ENCODE measurements at regions not wholly inside any gene's neighbourhood (a gene's known extent, or its start where the extent isn't known, plus 50 kb on each side); places are given as distances from the start of the nearest gene placed in this dataset.
A peak's percentile ranks its signal among the peaks of the same experiment; 100 is the strongest.

- peaks cover 0 to 30% of the 10 kb centered on the region in 2 donors for H3K27me3 ChIP-seq (ENCODE audit: control insufficient read depth in 1 of 2, insufficient read depth in 2 of 2, low read length in 2 of 2)
- H3K4me3 ChIP-seq (ENCODE audit: low read depth in 1 of 2, low read length in 2 of 2) = no peak overlapping the region
- H3K4me1 ChIP-seq (ENCODE audit: insufficient read depth, low read length) = no peaks in the 10 kb centered on the region
Observed at GRCh38 chrX:139198936-139199335, 331.6 kb upstream of the F9 start.

GRCh38 chrX:139196890-139197289 is 333.6 kb upstream of the F9 start:
- Histone ChIP-seq H3K9ac (ENCODE audit: low read length) (no peak overlapping the region), H3K9me3 (ENCODE audit: low read length) (no peaks in the 10 kb centered on the region), H3K4me1 (ENCODE audit: insufficient read depth, low read length) (no peaks in the 10 kb centered on the region), H3K27me3 (ENCODE audit: control insufficient read depth in 1 of 2, insufficient read depth in 2 of 2, low read length in 2 of 2) (peaks cover 0 to 19% of the 10 kb centered on the region in 2 donors), H3K4me3 (ENCODE audit: low read depth in 1 of 2, low read length in 2 of 2) (no peak overlapping the region), H3K27ac (ENCODE audit: low read depth, low read length) (no peak overlapping the region), H3K36me3 (ENCODE audit: insufficient read depth, low read length) (no peaks in the 10 kb centered on the region)

More at GRCh38 chrX:139198936-139199335, 331.6 kb upstream of the F9 start:
- Histone ChIP-seq H3K9ac (ENCODE audit: low read length) (no peak overlapping the region), H3K9me3 (ENCODE audit: low read length) (no peaks in the 10 kb centered on the region), H3K27ac (ENCODE audit: low read depth, low read length) (no peak overlapping the region), H3K36me3 (ENCODE audit: insufficient read depth, low read length) (no peaks in the 10 kb centered on the region)

DNA sequence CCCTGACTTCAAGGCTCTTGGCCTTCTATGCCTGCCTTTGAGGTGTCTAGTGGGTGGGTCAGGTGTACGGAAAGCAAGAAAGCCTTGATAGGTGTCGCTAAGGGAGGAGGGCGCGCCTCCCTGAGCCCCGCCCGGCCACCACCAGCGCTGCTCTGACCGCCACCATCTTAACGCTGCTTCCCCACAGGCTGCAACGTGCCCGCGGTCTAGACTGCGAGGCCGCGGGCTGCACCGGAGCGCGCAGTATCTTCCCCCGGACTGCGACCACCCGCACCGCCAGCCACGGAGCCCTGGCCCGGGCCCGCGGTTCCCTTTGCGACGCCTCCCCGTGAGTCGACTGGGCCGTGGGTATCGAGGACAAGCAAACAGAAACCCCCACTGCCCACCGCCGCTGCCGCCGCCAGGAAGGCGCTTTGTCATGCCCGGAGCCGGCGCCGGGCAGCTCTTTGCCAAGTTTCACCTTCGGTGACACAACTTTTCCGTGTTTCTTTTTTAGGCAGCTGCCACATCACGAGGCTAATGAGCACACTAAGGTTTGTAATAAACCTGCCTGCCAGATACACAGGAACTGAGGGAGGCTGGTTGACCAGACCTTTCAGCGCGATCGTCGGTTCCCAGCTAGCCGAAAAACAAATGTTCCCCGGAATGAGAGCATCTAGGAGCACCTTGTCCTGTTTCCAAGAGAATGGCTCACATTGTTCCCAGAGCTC is 335.8 kb upstream of the F9 start:
- Histone ChIP-seq H3K9ac (ENCODE audit: low read length) (no peak overlapping the region), H3K27me3 (ENCODE audit: control insufficient read depth in 1 of 2, insufficient read depth in 2 of 2, low read length in 2 of 2) (peaks cover 0 to 17% of the 10 kb centered on the region in 2 donors), H3K36me3 (ENCODE audit: insufficient read depth, low read length) (no peaks in the 10 kb centered on the region), H3K27ac (ENCODE audit: low read depth, low read length) (no peak overlapping the region), H3K4me3 (ENCODE audit: low read depth in 1 of 2, low read length in 2 of 2) (peak overlapping the region; percentile 5 to 24), H3K4me1 (ENCODE audit: insufficient read depth, low read length) (no peaks in the 10 kb centered on the region), H3K9me3 (ENCODE audit: low read length) (no peaks in the 10 kb centered on the region)

DNA sequence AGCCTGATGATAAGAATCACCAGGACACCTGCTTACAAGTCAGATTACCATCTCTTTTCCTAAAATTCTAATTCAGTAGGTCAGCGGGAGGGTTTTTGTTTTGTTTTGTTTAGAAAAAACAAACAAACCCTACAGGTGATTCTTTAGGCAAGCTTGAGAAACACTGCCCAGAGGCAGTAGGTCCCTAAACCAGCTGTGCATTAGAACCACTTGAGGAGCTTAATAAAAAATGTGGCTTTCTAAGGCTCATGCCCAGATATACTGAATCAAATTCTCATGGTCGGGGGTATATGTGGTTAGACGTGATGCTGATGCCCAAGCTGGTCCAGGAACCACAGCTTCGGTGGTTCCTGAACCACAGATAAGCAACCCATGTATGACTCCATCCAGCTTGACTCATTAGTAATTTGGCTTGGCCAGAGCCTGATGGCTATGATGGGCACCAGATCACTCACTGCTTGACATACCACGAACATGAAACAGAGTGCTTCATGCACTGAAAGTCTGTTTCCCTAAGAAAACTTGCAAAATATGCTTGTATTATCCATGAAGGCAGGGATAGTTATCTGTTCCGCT is 338.1 kb upstream of the F9 start:
- H3K4me3 ChIP-seq (ENCODE audit: low read depth in 1 of 2, low read length in 2 of 2) = no peak overlapping the region
- H3K27ac ChIP-seq (ENCODE audit: low read depth, low read length) = no peak overlapping the region
- H3K36me3 ChIP-seq (ENCODE audit: insufficient read depth, low read length) = no peaks in the 10 kb centered on the region
- H3K9me3 ChIP-seq (ENCODE audit: low read length) = no peaks in the 10 kb centered on the region
- H3K27me3 ChIP-seq (ENCODE audit: control insufficient read depth in 1 of 2, insufficient read depth in 2 of 2, low read length in 2 of 2) = peaks cover 0 to 9% of the 10 kb centered on the region in 2 donors
- no peak overlapping the region for H3K9ac ChIP-seq (ENCODE audit: low read length)
- no peaks in the 10 kb centered on the region for H3K4me1 ChIP-seq (ENCODE audit: insufficient read depth, low read length)

- Histone ChIP-seq H3K27me3 (ENCODE audit: control insufficient read depth in 1 of 2, insufficient read depth in 2 of 2, low read length in 2 of 2) (peaks cover 0 to 9% of the 10 kb centered on the region in 2 donors), H3K9me3 (ENCODE audit: low read length) (no peaks in the 10 kb centered on the region), H3K27ac (ENCODE audit: low read depth, low read length) (no peak overlapping the region), H3K4me3 (ENCODE audit: low read depth in 1 of 2, low read length in 2 of 2) (no peak overlapping the region), H3K9ac (ENCODE audit: low read length) (no peak overlapping the region), H3K36me3 (ENCODE audit: insufficient read depth, low read length) (no peaks in the 10 kb centered on the region), H3K4me1 (ENCODE audit: insufficient read depth, low read length) (no peaks in the 10 kb centered on the region)
Observed at GRCh38 chrX:139191746-139192385, 338.7 kb upstream of the F9 start.

DNA sequence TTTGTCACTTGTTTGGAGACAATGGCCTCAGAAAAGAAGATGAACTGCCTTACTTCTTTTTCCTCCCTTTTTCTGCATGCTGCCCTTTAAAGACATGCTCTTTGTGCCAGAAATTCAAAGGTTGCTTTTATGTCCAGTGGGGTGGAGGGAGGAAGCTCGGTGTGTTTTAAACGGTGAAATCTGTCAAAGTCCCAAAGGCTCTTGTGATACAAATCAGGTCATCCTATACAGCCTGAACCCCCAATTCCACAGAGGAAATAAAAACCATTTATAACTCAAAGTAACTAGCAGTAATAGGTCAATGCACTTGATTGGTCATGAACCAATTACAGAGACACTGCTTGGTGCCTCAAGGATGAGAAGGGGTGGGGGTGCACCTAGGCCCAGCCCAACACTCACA is 339.3 kb upstream of the F9 start:
- Histone ChIP-seq H3K9ac (ENCODE audit: low read length) (no peak overlapping the region), H3K9me3 (ENCODE audit: low read length) (no peaks in the 10 kb centered on the region), H3K4me3 (ENCODE audit: low read depth in 1 of 2, low read length in 2 of 2) (no peak overlapping the region), H3K27ac (ENCODE audit: low read depth, low read length) (no peak overlapping the region), H3K27me3 (ENCODE audit: control insufficient read depth in 1 of 2, insufficient read depth in 2 of 2, low read length in 2 of 2) (peaks cover 0 to 9% of the 10 kb centered on the region in 2 donors), H3K4me1 (ENCODE audit: insufficient read depth, low read length) (no peaks in the 10 kb centered on the region), H3K36me3 (ENCODE audit: insufficient read depth, low read length) (no peaks in the 10 kb centered on the region)

DNA sequence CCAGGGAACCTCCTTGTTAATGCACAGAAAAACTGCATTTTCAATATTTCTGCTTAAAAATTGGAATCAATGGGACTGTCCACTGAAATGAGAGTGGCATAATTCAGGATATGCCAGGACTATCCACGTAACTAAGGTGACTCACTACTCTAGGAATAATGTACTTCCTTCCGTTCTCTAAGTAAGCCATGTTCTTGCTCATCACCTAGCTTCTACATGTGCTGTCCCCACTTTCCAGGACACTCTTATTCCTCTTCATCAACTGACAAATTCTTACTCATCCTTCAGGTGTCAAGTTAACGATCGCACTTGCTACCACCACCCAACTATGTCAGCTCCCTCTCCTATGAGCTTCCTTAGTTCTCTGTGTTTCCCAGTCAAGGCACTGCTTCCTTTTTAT is 342.8 kb upstream of the F9 start:
- H3K27ac ChIP-seq (ENCODE audit: low read depth, low read length) = no peak overlapping the region
- H3K36me3 ChIP-seq (ENCODE audit: insufficient read depth, low read length) = no peaks in the 10 kb centered on the region
- H3K27me3 ChIP-seq (ENCODE audit: control insufficient read depth in 1 of 2, insufficient read depth in 2 of 2, low read length in 2 of 2) = no peaks in the 10 kb centered on the region
- H3K4me1 ChIP-seq (ENCODE audit: insufficient read depth, low read length) = no peaks in the 10 kb centered on the region
- H3K9ac ChIP-seq (ENCODE audit: low read length) = no peak overlapping the region
- no peak overlapping the region for H3K4me3 ChIP-seq (ENCODE audit: low read depth in 1 of 2, low read length in 2 of 2)
- no peaks in the 10 kb centered on the region for H3K9me3 ChIP-seq (ENCODE audit: low read length)

- H3K27me3 ChIP-seq (ENCODE audit: control insufficient read depth in 1 of 2, insufficient read depth in 2 of 2, low read length in 2 of 2) = no peaks in the 10 kb centered on the region
- H3K9ac ChIP-seq (ENCODE audit: low read length) = no peak overlapping the region
- no peak overlapping the region for H3K4me3 ChIP-seq (ENCODE audit: low read depth in 1 of 2, low read length in 2 of 2)
- H3K36me3 ChIP-seq (ENCODE audit: insufficient read depth, low read length) = no peaks in the 10 kb centered on the region
- no peaks in the 10 kb centered on the region for H3K9me3 ChIP-seq (ENCODE audit: low read length)
- H3K4me1 ChIP-seq (ENCODE audit: insufficient read depth, low read length) = no peaks in the 10 kb centered on the region
- no peak overlapping the region for H3K27ac ChIP-seq (ENCODE audit: low read depth, low read length)
Observed at GRCh38 chrX:139186991-139187390, 343.5 kb upstream of the F9 start.

DNA sequence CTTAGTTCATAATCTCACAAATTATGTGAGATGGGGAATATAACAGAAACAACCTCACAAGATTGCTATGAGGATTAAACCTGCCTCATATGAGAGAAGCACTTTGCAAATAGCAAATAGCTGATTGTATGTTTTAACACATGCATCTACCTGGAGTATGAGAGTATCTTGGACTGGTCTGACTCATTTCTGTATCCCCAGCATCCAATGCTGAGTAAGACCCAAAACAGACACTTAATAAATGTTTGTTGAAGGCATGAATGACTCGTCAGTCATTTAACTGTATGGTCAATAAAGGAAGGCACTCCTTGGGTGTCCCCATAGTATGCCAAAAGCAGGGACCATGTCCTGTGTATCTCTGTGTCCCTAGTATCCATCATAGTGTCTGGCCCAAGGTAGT is 350.9 kb upstream of the F9 start:
- no peak overlapping the region for H3K27ac ChIP-seq (ENCODE audit: low read depth, low read length)
- no peaks in the 10 kb centered on the region for H3K27me3 ChIP-seq (ENCODE audit: control insufficient read depth in 1 of 2, insufficient read depth in 2 of 2, low read length in 2 of 2)
- no peak overlapping the region for H3K4me3 ChIP-seq (ENCODE audit: low read depth in 1 of 2, low read length in 2 of 2)
- no peak overlapping the region for H3K9ac ChIP-seq (ENCODE audit: low read length)
- no peaks in the 10 kb centered on the region for H3K36me3 ChIP-seq (ENCODE audit: insufficient read depth, low read length)
- no peaks in the 10 kb centered on the region for H3K4me1 ChIP-seq (ENCODE audit: insufficient read depth, low read length)
- no peaks in the 10 kb centered on the region for H3K9me3 ChIP-seq (ENCODE audit: low read length)

DNA sequence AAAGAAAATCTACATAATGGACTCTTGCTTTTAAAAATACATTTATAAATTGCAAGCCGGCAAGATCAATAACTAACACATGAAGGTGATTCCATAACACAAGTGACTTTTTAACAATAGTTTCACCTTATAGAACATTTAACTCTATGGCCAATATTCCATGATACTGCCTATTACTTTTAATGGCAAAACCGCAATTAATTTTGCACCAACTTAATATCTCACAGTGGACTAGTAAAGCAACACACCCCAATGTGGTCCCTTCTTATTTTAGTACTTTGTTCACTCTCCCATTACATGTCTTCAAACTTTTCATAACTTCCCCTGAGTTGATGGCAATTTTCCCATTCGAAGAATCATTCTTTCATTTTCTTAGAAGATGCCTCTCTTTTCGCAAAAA is 351.6 kb upstream of the F9 start:
- Histone ChIP-seq H3K9ac (ENCODE audit: low read length) (no peak overlapping the region), H3K36me3 (ENCODE audit: insufficient read depth, low read length) (no peaks in the 10 kb centered on the region), H3K9me3 (ENCODE audit: low read length) (no peaks in the 10 kb centered on the region), H3K27me3 (ENCODE audit: control insufficient read depth in 1 of 2, insufficient read depth in 2 of 2, low read length in 2 of 2) (no peaks in the 10 kb centered on the region), H3K4me3 (ENCODE audit: low read depth in 1 of 2, low read length in 2 of 2) (no peak overlapping the region), H3K27ac (ENCODE audit: low read depth, low read length) (no peak overlapping the region), H3K4me1 (ENCODE audit: insufficient read depth, low read length) (no peaks in the 10 kb centered on the region)

DNA sequence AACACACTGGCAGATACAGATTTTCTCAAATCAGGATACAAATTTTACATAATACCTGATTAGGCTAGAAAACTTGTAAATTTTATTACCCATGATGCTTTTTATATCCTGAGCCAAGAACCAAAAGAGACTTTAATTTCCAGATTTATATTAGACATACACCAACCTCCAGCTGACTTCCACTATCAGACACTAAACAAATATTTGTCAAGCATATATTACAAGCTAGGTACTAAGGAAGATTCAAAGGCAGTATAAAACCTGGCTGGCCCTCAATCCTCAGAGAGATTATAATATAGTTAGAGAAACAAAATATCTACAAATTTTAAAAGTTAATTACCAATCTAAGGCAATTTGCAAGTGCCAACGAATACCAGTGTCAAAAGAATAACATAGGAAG is 357.8 kb upstream of the F9 start:
- Histone ChIP-seq H3K27ac (ENCODE audit: low read depth, low read length) (no peak overlapping the region), H3K27me3 (ENCODE audit: control insufficient read depth in 1 of 2, insufficient read depth in 2 of 2, low read length in 2 of 2) (no peaks in the 10 kb centered on the region), H3K36me3 (ENCODE audit: insufficient read depth, low read length) (no peaks in the 10 kb centered on the region), H3K9me3 (ENCODE audit: low read length) (no peaks in the 10 kb centered on the region), H3K4me1 (ENCODE audit: insufficient read depth, low read length) (no peaks in the 10 kb centered on the region), H3K4me3 (ENCODE audit: low read depth in 1 of 2, low read length in 2 of 2) (no peak overlapping the region), H3K9ac (ENCODE audit: low read length) (no peak overlapping the region)

All from muscle layer of colon (tissue), 2 donors.